DND-41 (cell line): ENCODE measurements at regions not wholly inside any gene's neighbourhood (a gene's known extent, or its start where the extent isn't known, plus 50 kb on each side); places are given as distances from the start of the nearest gene placed in this dataset.

ENCODE experiments used
- ATAC-seq: fragments of 200-7000 bp; cut with Tn5 transposase; 3 replicates; pipeline ENCODE4 v1.9.1; 2021; ENCODE audit warnings: low read depth; ENCODE audit not compliant: insufficient read depth
- DNase-seq: peaks from one replicate; pipeline ENCODE4 v3.0.0-alpha.2; 2020
- H2AFZ ChIP-seq: 2 replicates; pipeline ENCODE4 v1.6.0; 2012; ENCODE audit warnings: low read depth, low read length
- H3K27ac ChIP-seq: 2 replicates; pipeline ENCODE4 v1.5.1; 2012; ENCODE audit warnings: low read length, inconsistent platforms
- H3K27me3 ChIP-seq: fragments of 200-600 bp; sonication (generic); 2 replicates; pipeline ENCODE4 v1.6.0; 2012; ENCODE audit warnings: low read length, mild to moderate bottlenecking, inconsistent platforms; ENCODE audit not compliant: insufficient read depth, poor library complexity
- H3K36me3 ChIP-seq: 2 replicates; pipeline ENCODE4 v1.5.1; 2012; ENCODE audit warnings: low read length, inconsistent platforms; ENCODE audit not compliant: insufficient read depth
- H3K4me1 ChIP-seq: 2 replicates; pipeline ENCODE4 v1.5.1; 2012; ENCODE audit warnings: mild to moderate bottlenecking, low read length; ENCODE audit not compliant: insufficient read depth
- H3K4me2 ChIP-seq: 2 replicates; pipeline ENCODE4 v1.6.0; 2012; ENCODE audit warnings: mild to moderate bottlenecking, moderate library complexity, low read length, inconsistent platforms; ENCODE audit not compliant: insufficient read depth
- H3K4me3 ChIP-seq, 2 experiments: fragments of 200-600 bp in 1 of 2; shearing (Covaris generic) in 1 of 2; 2 replicates each; pipeline ENCODE4 v1.5.1; 2012 to 2016; ENCODE audit warnings: inconsistent platforms in 2 of 2, low read length in 2 of 2, mild to moderate bottlenecking in 2 of 2, low read depth in 1 of 2, moderate library complexity in 1 of 2
- H3K79me2 ChIP-seq: 2 replicates; pipeline ENCODE4 v1.6.0; 2012; ENCODE audit warnings: low read length, inconsistent platforms; ENCODE audit not compliant: insufficient read depth
- H3K9ac ChIP-seq: 2 replicates; pipeline ENCODE4 v1.6.0; 2012; ENCODE audit warnings: low read depth, mild to moderate bottlenecking, inconsistent platforms, low read length, moderate library complexity
- H3K9me3 ChIP-seq: 2 replicates; pipeline ENCODE4 v1.5.1; 2012; ENCODE audit warnings: low read length, moderate library complexity, mild to moderate bottlenecking, inconsistent platforms; ENCODE audit not compliant: insufficient read depth, severe bottlenecking
- H4K20me1 ChIP-seq: 2 replicates; pipeline ENCODE4 v1.6.0; 2012; ENCODE audit warnings: low read length; ENCODE audit not compliant: insufficient read depth
- EZH2 ChIP-seq: IDR thresholded peaks from 3 replicates; pipeline ENCODE4 v1.6.1; 2012; ENCODE audit warnings: borderline replicate concordance, low read depth, mild to moderate bottlenecking, moderate library complexity, low read length, inconsistent platforms; ENCODE audit not compliant: severe bottlenecking
- TF ChIP-seq, protein P1 (sequence below): IDR thresholded peaks from 2 replicates; pipeline ENCODE4 v1.5.1; 2012; ENCODE audit warnings: borderline replicate concordance, low read length, moderate library complexity, mild to moderate bottlenecking; ENCODE audit not compliant: poor library complexity, severe bottlenecking; ENCODE audit errors: extremely low read depth

- Histone ChIP-seq H3K4me2 (no peak overlapping the region), H3K9me3 (no peaks in the 10 kb centered on the region), H3K27ac (no peak overlapping the region), H3K79me2 (no peaks in the 10 kb centered on the region), H3K4me3 (no peak overlapping the region), H3K36me3 (no peaks in the 10 kb centered on the region), H3K4me1 (no peaks in the 10 kb centered on the region), H4K20me1 (no peaks in the 10 kb centered on the region), H3K9ac (no peak overlapping the region), H2AFZ (no peak overlapping the region), H3K27me3 (no peaks in the 10 kb centered on the region)
- TF ChIP-seq, protein P1, sequence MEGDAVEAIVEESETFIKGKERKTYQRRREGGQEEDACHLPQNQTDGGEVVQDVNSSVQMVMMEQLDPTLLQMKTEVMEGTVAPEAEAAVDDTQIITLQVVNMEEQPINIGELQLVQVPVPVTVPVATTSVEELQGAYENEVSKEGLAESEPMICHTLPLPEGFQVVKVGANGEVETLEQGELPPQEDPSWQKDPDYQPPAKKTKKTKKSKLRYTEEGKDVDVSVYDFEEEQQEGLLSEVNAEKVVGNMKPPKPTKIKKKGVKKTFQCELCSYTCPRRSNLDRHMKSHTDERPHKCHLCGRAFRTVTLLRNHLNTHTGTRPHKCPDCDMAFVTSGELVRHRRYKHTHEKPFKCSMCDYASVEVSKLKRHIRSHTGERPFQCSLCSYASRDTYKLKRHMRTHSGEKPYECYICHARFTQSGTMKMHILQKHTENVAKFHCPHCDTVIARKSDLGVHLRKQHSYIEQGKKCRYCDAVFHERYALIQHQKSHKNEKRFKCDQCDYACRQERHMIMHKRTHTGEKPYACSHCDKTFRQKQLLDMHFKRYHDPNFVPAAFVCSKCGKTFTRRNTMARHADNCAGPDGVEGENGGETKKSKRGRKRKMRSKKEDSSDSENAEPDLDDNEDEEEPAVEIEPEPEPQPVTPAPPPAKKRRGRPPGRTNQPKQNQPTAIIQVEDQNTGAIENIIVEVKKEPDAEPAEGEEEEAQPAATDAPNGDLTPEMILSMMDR, result no peak
- no peak for TF ChIP-seq EZH2
- no peak for ATAC-seq
- no peak for DNase-seq
Observed at GRCh38 chr14:47822326-47822725, 146.9 kb upstream of the MDGA2 start.

- no peak overlapping the region for H3K4me3 ChIP-seq
- no peak for ATAC-seq
- no peak overlapping the region for H2AFZ ChIP-seq
- no peaks in the 10 kb centered on the region for H3K36me3 ChIP-seq
- TF ChIP-seq, protein P1, result no peak
- no peak for TF ChIP-seq EZH2
- no peak overlapping the region for H3K27ac ChIP-seq
- H3K4me1 ChIP-seq, result no peaks in the 10 kb centered on the region
- no peaks in the 10 kb centered on the region for H4K20me1 ChIP-seq
- H3K9ac ChIP-seq, result no peak overlapping the region
- no peak overlapping the region for H3K4me2 ChIP-seq
- H3K79me2 ChIP-seq, result no peaks in the 10 kb centered on the region
- no peak for DNase-seq
- H3K27me3 ChIP-seq, result no peaks in the 10 kb centered on the region
- no peaks in the 10 kb centered on the region for H3K9me3 ChIP-seq
Observed at GRCh38 chr14:47821135-47821534, 145.7 kb upstream of the MDGA2 start.

GRCh38 chr14:47790477-47790876 lies 115.1 kb upstream of the MDGA2 start:
- TF ChIP-seq, protein P1, result no peak
- TF ChIP-seq EZH2, result no peak
- Histone ChIP-seq H3K36me3 (no peaks in the 10 kb centered on the region), H3K9ac (no peak overlapping the region), H3K4me3 (no peak overlapping the region), H2AFZ (no peak overlapping the region), H4K20me1 (no peaks in the 10 kb centered on the region), H3K27me3 (no peaks in the 10 kb centered on the region), H3K79me2 (no peaks in the 10 kb centered on the region), H3K9me3 (no peaks in the 10 kb centered on the region), H3K4me1 (no peaks in the 10 kb centered on the region), H3K27ac (no peak overlapping the region), H3K4me2 (no peak overlapping the region)
- ATAC-seq (no peak), DNase-seq (no peak)

DNA sequence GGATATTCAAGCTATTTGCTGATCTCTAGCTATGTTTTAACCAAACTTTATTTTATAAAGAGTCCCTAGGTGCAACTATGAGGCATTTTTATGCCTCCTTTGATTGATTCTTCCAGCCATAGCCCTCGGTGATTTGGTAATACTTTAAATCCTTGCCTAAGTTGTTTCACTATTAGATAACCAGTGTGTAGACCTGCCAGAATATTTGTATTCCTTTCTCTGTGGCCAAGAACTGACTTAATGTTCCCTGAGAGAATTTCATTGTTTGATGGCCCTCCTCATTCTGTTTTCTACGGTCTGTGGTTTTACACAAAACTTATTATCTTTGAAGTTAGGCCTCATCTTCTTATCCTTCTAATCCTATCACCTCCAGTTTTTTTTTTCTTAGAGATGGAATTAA lies 109.7 kb upstream of the MDGA2 start:
- ATAC-seq (no peak), DNase-seq (no peak)
- H3K9ac ChIP-seq, result no peak overlapping the region
- no peaks in the 10 kb centered on the region for H3K4me1 ChIP-seq
- no peak overlapping the region for H2AFZ ChIP-seq
- no peaks in the 10 kb centered on the region for H4K20me1 ChIP-seq
- no peak overlapping the region for H3K4me3 ChIP-seq
- no peak for TF ChIP-seq EZH2
- TF ChIP-seq, protein P1, result no peak
- H3K9me3 ChIP-seq, result no peaks in the 10 kb centered on the region
- H3K27ac ChIP-seq, result no peak overlapping the region
- H3K27me3 ChIP-seq, result no peaks in the 10 kb centered on the region
- H3K4me2 ChIP-seq, result no peak overlapping the region
- no peaks in the 10 kb centered on the region for H3K79me2 ChIP-seq
- H3K36me3 ChIP-seq, result no peaks in the 10 kb centered on the region
